ENCODE measurements at regions not wholly inside any gene's neighbourhood (a gene's known extent, or its start where the extent isn't known, plus 50 kb on each side); places are given as distances from the start of the nearest gene placed in this dataset.

DNA sequence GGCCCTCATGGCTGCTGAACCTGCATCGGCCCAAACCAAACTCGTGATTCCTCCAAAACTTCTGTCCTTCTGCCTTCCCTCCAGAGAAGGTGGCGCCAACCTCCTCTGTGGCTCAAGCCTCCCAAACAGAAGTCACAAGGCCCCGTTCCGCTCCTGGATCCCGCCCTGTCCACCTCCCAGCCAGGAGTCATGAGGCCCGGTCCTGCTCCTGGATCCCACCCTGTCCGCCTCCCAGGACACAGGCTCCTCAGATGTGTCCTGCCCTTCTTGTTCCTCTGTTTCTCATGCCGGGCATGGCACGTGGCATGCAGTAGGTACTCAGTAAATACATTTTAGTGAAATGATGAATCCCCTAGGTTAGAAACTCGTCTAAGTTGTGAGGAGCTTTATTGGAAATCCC lies 94.2 kb upstream of the SFSWAP start:
- TF ChIP-seq CTCF (IDR thresholded peaks at IDR 0.05; ENCODE audit: control extremely low read depth in 1 of 3, insufficient read depth in 1 of 3, low read depth in 1 of 3, low read length in 3 of 3) (no peak), RAD21 (IDR thresholded peaks at IDR 0.05 in 1 of 2, conservative IDR thresholded peaks at IDR 0.05 in 1 of 2; ENCODE audit: low read depth in 2 of 2, low read length in 2 of 2) (no peak), CHD1 (IDR thresholded peaks at IDR 0.05; ENCODE audit: low read depth, low read length) (no peak), GABPA (IDR thresholded peaks at IDR 0.05; ENCODE audit: borderline replicate concordance, insufficient read depth, low read length) (no peak), ATF3 (IDR thresholded peaks at IDR 0.05; ENCODE audit: insufficient read depth, low read depth, low read length) (no peak), HDAC2 (IDR thresholded peaks at IDR 0.05; ENCODE audit: borderline replicate concordance in 1 of 2, low read depth in 2 of 2, low read length in 2 of 2) (no peak)

All from H1 (cell line).